KOPT-K1 (cell line): ENCODE measurements at regions not wholly inside any gene's neighbourhood (a gene's known extent, or its start where the extent isn't known, plus 50 kb on each side); places are given as distances from the start of the nearest gene placed in this dataset.

ENCODE experiments used
- H3K27ac ChIP-seq: fragments of 200-600 bp; sonication (generic); 2 replicates; pipeline ENCODE4 v1.5.1; 2016; ENCODE audit warnings: antibody characterized with exemption, mild to moderate bottlenecking, low read depth, low read length; ENCODE audit not compliant: poor library complexity, severe bottlenecking
- H3K36me3 ChIP-seq: fragments of 200-600 bp; sonication (generic); 2 replicates; pipeline ENCODE4 v1.5.1; 2017; ENCODE audit warnings: antibody characterized with exemption, mild to moderate bottlenecking, low read length, moderate library complexity; ENCODE audit not compliant: insufficient read depth
- H3K9me3 ChIP-seq: fragments of 200-600 bp; sonication (generic); 2 replicates; pipeline ENCODE4 v1.5.1; 2017; ENCODE audit warnings: antibody characterized with exemption, low read length, mild to moderate bottlenecking; ENCODE audit not compliant: insufficient read depth, poor library complexity, severe bottlenecking

DNA sequence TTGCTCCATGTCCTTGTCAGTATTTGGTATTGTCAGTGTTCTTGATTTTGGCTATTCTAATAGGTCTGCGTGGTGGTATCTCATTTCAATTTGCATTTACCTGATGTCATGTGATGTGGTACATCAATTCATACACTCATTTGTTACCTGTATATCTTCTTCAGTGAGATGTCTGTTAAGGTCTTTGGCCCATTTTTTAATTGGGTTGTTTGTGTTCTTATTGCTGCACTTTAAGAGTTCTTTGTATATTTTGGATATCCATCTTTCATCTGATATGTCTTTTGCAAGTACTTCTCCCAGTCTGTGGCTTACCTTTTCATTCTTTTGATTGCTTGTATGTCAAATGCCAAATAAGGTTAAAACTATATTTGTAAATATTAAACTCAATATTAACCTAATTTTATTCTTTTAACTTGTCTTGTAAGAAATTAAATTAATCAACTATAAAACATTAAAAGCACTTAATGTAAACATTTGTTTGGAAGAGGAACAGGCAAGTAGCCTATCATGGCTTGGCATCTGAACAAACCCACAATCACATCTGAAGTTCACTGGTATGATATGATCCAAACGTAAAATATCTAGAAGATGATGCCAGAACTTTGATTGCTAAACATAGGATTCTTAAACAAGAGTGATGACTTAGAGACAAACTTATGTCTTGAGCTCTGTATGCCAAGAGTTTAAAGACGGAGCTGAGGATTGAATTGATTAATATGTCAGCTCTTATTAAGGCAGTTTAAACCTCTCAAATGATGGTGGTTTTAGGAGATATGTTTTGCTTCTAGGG lies 587.3 kb downstream of the ANXA1 start:
- Histone ChIP-seq H3K27ac (no peak overlapping the region), H3K36me3 (no peaks in the 10 kb centered on the region), H3K9me3 (no peaks in the 10 kb centered on the region)

DNA sequence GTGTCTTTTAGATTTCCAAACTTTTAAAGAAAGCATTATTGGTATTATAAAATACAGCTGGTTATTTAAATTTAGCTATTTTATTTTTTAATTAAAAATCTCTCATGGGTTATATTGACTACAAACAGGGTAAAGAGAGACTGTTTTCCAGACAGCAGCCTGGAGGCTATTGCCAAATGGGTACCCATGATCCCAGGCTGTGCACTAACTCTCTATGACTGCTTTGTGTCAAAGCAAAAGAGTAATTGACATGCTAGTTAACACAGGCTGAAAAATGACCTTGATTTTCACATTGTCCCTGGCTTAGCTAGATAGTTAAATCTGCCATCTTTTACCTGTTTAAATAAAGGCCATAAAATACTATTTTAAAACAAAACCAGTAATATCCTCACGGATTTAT lies 589.7 kb downstream of the ANXA1 start:
- Histone ChIP-seq H3K9me3 (no peaks in the 10 kb centered on the region), H3K36me3 (no peaks in the 10 kb centered on the region), H3K27ac (no peak overlapping the region)

DNA sequence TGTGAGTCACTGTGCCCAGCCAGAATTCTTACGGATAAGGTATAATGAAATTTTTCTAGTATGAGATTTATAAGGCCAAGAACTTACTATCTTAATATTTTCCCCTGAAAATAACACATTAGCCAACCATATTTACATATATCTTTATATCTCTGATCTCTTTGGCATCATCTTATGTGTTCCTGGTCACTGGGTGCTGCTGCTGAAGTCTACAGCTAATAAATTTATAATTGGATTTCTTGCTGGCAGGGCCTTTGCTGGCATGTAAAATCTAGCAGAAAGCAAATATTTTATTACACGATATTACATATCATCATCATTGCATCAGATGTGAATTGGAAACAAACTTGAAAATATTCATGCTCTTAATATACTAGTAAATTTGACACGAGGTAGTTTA lies 590.7 kb downstream of the ANXA1 start:
- H3K27ac ChIP-seq = no peak overlapping the region
- no peaks in the 10 kb centered on the region for H3K36me3 ChIP-seq
- no peaks in the 10 kb centered on the region for H3K9me3 ChIP-seq

DNA sequence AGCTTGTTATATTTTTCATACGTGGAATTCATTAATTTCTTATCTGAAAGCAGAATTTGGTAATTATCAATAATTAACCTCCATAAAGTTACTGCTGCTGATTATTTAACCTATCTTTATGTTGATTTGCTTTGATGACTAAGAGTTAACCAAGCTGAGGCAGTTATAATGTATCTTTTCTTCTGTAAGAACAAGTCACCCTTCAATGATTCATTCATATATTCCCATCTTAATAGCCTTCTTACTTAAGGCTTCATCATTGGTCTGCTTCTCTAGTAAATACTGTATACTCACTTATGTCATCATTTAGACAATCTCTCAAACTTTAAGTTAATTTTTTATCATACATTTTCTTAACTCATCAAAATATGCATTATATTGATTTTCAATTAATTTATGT lies 592.2 kb downstream of the ANXA1 start:
- no peaks in the 10 kb centered on the region for H3K36me3 ChIP-seq
- no peaks in the 10 kb centered on the region for H3K9me3 ChIP-seq
- H3K27ac ChIP-seq = no peak overlapping the region

DNA sequence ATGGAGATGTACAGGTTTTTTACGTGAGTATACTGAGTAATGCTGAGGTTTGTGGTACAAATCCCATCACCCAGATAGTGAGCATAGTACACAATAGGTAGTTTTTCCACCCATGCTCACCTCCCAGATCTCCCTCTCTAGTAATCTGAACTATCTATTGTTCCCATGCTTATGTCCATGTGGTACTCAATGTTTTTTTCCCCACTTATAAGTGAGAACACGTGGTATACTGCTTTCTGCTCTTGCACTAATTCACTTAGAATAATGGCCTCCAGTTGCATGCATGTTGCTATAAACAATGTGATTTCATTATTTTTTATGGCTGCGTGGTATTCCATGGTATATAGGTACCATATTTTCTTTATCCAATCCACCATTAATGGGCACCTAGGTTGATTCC lies 593.9 kb downstream of the ANXA1 start:
- Histone ChIP-seq H3K27ac (no peak overlapping the region), H3K36me3 (no peaks in the 10 kb centered on the region), H3K9me3 (no peaks in the 10 kb centered on the region)

DNA sequence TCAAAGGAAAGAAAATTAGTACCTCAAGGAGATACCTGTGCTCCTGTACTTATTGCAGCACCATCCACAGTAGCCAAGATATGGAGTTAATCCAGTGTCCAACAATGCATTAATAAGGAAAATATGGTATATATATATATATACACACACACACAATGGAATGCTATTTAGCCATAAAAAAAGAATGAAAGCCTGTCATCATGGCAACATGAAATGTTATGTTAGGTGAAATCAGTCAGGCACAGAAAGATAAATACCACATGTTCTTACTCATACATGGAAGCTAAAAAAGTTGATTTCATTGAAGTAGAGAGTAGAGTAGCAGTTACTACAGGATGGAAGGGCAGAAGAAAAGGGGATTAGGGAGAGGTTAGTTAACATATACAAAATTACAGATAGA lies 601.5 kb downstream of the ANXA1 start:
- Histone ChIP-seq H3K36me3 (no peaks in the 10 kb centered on the region), H3K27ac (no peak overlapping the region), H3K9me3 (no peaks in the 10 kb centered on the region)

DNA sequence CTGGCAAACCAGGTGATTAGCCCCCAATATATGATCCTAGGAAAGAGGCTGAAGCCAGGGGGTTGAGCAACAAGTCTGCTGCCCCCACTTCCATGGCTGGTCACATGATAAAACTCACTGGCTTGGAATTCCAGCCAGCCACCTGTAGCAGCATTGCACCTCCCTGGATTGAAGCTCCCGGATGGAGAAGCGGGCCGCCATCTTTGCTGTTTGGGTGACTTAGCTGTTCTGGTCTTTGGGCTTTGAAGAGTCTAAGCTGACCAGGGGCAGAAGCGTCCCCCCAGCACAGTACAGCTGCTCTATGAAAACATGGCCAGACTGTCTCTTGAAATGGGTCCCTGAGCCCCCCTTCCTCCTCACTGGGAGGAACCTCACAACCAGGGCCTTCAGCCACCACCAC lies 610.2 kb downstream of the ANXA1 start:
- no peaks in the 10 kb centered on the region for H3K9me3 ChIP-seq
- H3K36me3 ChIP-seq = no peaks in the 10 kb centered on the region
- H3K27ac ChIP-seq = no peak overlapping the region

DNA sequence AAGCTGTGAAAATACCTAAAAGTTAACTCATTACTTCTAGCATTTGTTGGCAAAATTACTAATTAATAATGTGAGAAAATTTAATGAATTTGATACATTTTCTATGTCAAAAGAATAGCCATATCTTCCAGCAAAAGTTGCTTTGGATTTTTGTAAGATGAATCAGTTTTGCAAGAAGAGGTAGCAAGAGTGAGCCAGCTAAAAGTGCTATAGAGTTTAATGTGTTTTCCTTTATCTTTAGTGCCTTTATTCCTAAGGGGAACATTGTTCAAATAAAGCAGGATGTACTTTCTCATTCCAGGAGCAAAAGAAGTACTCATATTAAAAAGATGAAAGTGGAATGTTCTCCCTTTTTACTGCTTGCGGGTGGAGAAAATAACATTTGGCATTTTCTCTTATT lies 622.2 kb downstream of the ANXA1 start:
- Histone ChIP-seq H3K27ac (no peak overlapping the region), H3K36me3 (no peaks in the 10 kb centered on the region), H3K9me3 (no peaks in the 10 kb centered on the region)

DNA sequence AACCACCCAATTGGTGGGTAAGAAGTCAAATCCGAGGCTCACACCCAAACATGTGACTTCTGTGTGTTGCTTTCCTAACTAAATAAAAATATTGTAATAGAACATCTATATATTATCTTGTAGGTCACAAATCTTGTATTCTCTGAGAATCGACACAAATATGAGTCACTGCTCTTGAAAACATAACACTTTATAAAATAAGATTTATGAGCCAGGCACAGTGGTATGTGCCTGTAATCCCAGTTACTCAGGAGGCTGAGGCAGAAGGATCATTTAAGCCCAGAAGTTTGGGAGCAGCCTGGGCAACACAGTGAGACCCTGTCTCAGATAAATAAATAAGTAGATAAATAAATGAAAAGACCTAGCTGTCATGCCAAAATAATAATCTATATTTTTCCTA lies 624.1 kb downstream of the ANXA1 start:
- H3K27ac ChIP-seq = no peak overlapping the region
- no peaks in the 10 kb centered on the region for H3K36me3 ChIP-seq
- H3K9me3 ChIP-seq = no peaks in the 10 kb centered on the region

DNA sequence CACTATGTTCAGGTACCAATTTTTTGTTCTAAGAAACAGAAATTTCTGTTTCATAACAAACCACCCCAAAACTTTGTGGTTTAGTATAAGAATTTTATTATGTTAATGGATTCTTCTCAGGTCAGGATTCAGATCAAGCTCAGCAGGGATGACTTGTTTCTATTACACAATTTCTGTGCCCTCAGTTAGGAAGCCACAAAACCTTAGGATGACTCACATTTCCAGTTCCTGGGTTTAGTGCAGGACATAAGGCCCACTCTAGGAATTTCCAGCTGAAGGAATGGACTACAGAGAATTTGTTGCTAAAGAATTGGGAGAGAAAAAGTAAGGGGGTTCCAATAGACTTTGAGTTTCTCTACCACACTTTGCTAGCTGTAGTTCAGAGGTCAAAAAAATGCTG lies 629.3 kb downstream of the ANXA1 start:
- H3K9me3 ChIP-seq = no peaks in the 10 kb centered on the region
- H3K36me3 ChIP-seq = no peaks in the 10 kb centered on the region
- no peak overlapping the region for H3K27ac ChIP-seq

DNA sequence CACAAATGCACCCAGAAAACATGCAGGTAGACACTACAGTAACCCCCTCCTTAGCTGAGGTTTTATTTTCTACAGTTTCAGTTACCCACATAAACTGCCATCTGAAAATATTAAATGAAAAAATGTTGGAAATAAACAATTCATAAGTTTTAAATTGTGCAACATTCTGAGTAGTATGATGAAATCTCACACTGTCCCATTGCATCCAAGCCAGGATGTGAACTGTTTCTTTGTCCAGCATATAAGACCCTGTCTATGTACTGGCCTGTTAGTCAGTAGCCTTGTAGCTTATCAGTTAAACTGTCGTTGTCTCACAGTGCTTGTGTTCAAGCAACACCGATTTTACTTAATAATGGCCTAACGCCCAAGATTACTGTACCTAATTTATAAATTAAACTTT lies 630.5 kb downstream of the ANXA1 start:
- Histone ChIP-seq H3K27ac (no peak overlapping the region), H3K9me3 (no peaks in the 10 kb centered on the region), H3K36me3 (no peaks in the 10 kb centered on the region)

DNA sequence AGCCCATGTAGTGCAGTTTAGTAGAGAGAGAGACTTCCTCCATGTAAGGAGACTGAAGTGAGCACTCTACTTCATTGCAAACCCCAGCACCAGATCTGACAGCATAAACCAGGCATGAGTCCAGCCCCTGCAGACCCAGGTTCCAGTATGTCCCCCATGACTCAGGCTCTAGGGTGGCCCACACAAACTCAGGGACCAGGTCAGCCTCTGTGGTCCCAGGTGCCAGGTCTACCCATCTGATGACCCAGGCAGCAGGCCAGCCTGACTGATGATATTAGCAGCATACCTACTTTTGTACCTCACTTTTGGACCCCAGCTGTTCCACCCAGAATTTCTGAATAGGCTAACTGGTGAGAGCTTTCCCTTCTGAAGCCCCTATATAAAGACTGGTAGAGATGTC lies 647.8 kb downstream of the ANXA1 start:
- H3K9me3 ChIP-seq = peaks cover 4% of the 10 kb centered on the region
- no peaks in the 10 kb centered on the region for H3K36me3 ChIP-seq
- H3K27ac ChIP-seq = no peak overlapping the region

DNA sequence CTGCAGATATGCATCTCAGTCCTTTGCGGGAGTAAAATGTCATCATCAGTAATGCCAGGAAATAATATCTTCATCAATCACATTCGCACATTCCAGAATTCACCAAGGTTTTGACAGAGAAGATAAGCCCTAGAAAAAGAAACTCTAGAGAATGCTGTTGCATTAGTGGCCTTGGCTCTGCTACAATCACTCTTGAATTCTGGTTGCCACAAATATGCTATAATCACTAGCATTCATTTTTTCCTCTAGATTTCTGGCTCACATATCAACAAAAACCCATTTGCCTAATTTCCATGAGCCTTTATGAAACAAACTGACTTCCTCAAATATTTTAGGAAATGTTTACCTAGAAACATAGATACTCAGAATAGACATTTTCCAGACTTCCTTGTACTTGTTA lies 653.4 kb downstream of the ANXA1 start:
- no peaks in the 10 kb centered on the region for H3K36me3 ChIP-seq
- no peak overlapping the region for H3K27ac ChIP-seq
- peaks cover 4% of the 10 kb centered on the region for H3K9me3 ChIP-seq

DNA sequence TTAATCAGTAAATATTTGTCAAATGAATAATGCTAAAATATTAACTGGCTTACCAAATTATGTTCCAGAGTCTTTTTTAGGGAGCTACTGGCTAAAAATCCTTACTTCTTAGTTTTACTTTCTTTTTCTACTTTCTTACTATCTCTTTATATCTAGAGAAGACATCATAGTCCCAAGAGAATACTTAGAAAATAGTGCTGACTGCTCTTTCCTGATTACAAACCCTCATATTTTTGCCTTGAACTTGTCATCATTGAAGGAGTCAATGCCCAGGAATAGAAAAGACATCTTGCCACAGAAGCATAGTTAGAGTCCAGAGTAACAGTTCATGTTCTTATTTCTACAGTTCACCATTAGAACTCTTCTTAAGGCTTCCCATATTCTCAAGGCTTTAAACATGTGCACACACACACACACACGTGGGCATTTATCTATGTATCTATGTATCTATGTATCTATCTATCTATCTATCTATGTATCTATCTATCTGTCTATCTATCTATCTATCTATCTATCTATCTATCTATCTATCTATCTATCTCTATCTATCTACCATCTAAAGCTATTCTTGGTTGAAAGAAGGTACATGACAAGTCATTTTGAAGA lies 654.3 kb downstream of the ANXA1 start:
- Histone ChIP-seq H3K27ac (no peak overlapping the region), H3K36me3 (no peaks in the 10 kb centered on the region), H3K9me3 (no peaks in the 10 kb centered on the region)

DNA sequence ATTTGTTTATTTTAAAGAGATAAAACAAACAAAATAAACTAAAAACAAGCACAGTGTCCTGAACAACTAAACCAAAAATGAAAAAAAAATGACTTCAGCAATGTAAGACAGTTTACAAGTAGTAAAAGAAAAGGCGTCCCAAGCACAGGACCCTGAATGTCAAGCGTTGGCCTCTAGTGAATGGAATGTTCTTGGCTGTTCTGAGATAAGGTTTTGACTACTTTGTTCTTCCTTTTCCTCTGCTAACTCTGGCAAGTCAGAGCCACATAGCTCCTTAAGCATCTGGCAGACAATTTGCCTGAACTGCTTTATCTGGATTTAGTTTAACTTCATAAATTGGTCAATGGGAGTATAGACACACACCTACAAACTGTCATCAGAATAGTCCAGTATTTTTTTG lies 655.2 kb downstream of the ANXA1 start:
- Histone ChIP-seq H3K36me3 (no peaks in the 10 kb centered on the region), H3K27ac (no peak overlapping the region), H3K9me3 (no peaks in the 10 kb centered on the region)

DNA sequence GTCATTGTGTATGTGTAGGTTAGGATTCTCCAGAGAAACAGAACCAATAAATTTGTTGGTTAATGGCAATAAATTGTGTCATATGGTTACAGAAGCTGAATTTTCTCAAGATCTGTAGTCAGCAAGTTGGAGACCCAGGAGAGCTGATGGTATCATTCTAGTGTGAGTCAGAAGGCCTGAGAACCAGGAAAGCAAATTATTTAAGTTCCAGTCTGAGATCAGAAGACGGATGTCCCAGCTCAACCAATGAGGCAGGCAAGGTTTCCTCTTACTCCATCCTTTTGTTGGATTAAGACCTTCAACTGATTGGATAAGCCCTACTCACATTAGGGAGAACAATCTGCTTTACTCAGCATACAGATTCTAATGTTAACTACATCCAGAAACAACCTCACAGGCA lies 656.3 kb downstream of the ANXA1 start:
- H3K36me3 ChIP-seq = no peaks in the 10 kb centered on the region
- H3K9me3 ChIP-seq = no peaks in the 10 kb centered on the region
- H3K27ac ChIP-seq = no peak overlapping the region
